ENCODE measurements at regions not wholly inside any gene's neighbourhood (a gene's known extent, or its start where the extent isn't known, plus 50 kb on each side); places are given as distances from the start of the nearest gene placed in this dataset.

DNA sequence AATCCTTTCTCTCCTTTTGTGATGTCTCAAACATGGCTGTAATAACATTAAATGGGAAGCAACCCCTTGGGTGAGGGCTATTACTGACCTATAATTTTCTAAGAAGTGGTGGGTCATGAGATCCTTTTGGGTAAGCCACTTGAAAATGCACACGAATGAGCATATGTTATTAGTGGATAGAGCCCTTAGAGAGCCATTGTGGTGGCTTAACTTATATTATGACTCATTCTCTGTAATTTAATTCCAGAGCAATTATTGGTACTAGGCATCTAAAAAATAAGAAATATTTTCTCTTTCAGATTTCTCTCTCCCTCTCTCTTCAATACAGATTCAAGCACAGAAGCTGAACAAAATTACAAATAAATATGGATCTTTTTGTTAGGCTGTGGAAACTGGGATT lies 1177.4 kb upstream of the PHF14 start:
- no peaks in the 10 kb centered on the region for H3K36me3 Mint-ChIP-seq
- DNase-seq (ENCODE audit: low spot score) (no peak), ATAC-seq (no peak)
- no peaks in the 10 kb centered on the region for H3K4me1 Mint-ChIP-seq
- no peak overlapping the region for H3K27ac Mint-ChIP-seq
- CTCF ChIA-PET: no interaction called here
- POLR2A ChIA-PET: no interaction called here
- H3K9me3 Mint-ChIP-seq: no peaks in the 10 kb centered on the region
- H3K27me3 Mint-ChIP-seq (ENCODE audit: low read depth): no peaks in the 10 kb centered on the region
- TF ChIP-seq, protein P1, sequence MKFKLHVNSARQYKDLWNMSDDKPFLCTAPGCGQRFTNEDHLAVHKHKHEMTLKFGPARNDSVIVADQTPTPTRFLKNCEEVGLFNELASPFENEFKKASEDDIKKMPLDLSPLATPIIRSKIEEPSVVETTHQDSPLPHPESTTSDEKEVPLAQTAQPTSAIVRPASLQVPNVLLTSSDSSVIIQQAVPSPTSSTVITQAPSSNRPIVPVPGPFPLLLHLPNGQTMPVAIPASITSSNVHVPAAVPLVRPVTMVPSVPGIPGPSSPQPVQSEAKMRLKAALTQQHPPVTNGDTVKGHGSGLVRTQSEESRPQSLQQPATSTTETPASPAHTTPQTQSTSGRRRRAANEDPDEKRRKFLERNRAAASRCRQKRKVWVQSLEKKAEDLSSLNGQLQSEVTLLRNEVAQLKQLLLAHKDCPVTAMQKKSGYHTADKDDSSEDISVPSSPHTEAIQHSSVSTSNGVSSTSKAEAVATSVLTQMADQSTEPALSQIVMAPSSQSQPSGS (CRISPR knock-in tag; IDR thresholded peaks at IDR 0.05; ENCODE audit: borderline replicate concordance, low read depth): no peak
- TF ChIP-seq GABPB1 (CRISPR knock-in tag; IDR thresholded peaks at IDR 0.05): no peak
- no peak overlapping the region for H3K4me3 Mint-ChIP-seq

DNA sequence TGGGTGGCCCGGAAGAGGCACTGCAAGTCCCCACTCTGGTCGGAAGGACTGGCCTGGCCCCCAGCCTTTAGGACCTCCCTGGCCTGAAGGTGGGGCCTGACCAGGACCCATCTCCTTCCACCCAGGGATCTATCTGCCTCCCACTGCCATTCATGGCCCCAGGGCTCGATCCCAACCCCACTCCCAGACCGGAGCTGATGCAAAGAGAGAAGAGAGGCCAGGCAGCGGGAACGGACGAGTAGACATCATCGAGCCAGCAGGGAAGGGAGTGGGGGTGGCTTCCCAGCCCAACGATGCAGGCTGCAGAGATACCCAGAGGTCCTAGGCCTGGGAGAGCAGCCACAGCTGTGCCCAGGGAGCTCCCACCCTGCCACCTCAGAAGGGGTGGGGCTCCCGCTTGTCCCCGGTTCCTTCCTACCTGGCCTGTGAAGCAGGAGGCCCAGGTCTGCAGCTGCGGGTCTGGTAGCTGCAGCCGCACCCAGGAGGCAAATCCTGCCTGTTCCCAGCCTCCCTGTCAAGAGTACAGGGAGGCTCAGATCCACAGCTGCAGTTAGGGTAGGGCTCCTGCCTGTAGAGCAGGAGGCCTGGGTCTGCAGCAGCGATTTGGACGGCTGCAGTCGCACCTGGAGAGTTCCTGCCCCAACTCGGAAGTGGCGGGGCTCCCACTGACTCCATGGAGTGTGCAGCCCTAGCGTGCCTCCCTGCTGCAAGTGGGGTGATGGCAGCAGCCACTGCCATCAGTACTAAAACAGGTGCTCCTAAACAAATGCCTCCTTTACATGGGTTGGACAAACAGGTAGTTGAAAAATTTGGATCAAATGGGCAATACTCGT lies 1151.0 kb upstream of the PHF14 start:
- ChIA-PET POLR2A (no interaction called here), CTCF (no interaction called here)
- DNase-seq (ENCODE audit: low spot score): no peak
- TF ChIP-seq, protein P2, sequence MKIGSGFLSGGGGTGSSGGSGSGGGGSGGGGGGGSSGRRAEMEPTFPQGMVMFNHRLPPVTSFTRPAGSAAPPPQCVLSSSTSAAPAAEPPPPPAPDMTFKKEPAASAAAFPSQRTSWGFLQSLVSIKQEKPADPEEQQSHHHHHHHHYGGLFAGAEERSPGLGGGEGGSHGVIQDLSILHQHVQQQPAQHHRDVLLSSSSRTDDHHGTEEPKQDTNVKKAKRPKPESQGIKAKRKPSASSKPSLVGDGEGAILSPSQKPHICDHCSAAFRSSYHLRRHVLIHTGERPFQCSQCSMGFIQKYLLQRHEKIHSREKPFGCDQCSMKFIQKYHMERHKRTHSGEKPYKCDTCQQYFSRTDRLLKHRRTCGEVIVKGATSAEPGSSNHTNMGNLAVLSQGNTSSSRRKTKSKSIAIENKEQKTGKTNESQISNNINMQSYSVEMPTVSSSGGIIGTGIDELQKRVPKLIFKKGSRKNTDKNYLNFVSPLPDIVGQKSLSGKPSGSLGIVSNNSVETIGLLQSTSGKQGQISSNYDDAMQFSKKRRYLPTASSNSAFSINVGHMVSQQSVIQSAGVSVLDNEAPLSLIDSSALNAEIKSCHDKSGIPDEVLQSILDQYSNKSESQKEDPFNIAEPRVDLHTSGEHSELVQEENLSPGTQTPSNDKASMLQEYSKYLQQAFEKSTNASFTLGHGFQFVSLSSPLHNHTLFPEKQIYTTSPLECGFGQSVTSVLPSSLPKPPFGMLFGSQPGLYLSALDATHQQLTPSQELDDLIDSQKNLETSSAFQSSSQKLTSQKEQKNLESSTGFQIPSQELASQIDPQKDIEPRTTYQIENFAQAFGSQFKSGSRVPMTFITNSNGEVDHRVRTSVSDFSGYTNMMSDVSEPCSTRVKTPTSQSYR (CRISPR knock-in tag; IDR thresholded peaks at IDR 0.05): no peak
- TF ChIP-seq, protein P3, sequence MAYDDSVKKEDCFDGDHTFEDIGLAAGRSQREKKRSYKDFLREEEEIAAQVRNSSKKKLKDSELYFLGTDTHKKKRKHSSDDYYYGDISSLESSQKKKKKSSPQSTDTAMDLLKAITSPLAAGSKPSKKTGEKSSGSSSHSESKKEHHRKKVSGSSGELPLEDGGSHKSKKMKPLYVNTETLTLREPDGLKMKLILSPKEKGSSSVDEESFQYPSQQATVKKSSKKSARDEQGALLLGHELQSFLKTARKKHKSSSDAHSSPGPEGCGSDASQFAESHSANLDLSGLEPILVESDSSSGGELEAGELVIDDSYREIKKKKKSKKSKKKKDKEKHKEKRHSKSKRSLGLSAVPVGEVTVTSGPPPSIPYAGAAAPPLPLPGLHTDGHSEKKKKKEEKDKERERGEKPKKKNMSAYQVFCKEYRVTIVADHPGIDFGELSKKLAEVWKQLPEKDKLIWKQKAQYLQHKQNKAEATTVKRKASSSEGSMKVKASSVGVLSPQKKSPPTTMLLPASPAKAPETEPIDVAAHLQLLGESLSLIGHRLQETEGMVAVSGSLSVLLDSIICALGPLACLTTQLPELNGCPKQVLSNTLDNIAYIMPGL (CRISPR knock-in tag; IDR thresholded peaks at IDR 0.05): no peak
- no peak for TF ChIP-seq TCF7 (CRISPR knock-in tag; IDR thresholded peaks at IDR 0.05; ENCODE audit: low read depth)
- TF ChIP-seq OVOL2 (CRISPR knock-in tag; IDR thresholded peaks at IDR 0.05; ENCODE audit: borderline replicate concordance): no peak
- TF ChIP-seq, protein P1 (CRISPR knock-in tag; IDR thresholded peaks at IDR 0.05; ENCODE audit: borderline replicate concordance, low read depth): no peak
- TF ChIP-seq, protein P4, sequence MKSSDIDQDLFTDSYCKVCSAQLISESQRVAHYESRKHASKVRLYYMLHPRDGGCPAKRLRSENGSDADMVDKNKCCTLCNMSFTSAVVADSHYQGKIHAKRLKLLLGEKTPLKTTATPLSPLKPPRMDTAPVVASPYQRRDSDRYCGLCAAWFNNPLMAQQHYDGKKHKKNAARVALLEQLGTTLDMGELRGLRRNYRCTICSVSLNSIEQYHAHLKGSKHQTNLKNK (CRISPR knock-in tag; IDR thresholded peaks at IDR 0.05): no peak
- TF ChIP-seq, protein P5, sequence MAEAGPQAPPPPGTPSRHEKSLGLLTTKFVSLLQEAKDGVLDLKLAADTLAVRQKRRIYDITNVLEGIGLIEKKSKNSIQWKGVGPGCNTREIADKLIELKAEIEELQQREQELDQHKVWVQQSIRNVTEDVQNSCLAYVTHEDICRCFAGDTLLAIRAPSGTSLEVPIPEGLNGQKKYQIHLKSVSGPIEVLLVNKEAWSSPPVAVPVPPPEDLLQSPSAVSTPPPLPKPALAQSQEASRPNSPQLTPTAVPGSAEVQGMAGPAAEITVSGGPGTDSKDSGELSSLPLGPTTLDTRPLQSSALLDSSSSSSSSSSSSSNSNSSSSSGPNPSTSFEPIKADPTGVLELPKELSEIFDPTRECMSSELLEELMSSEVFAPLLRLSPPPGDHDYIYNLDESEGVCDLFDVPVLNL (CRISPR knock-in tag; IDR thresholded peaks at IDR 0.05; ENCODE audit: borderline replicate concordance, low read depth): no peak
- TF ChIP-seq, protein P6, sequence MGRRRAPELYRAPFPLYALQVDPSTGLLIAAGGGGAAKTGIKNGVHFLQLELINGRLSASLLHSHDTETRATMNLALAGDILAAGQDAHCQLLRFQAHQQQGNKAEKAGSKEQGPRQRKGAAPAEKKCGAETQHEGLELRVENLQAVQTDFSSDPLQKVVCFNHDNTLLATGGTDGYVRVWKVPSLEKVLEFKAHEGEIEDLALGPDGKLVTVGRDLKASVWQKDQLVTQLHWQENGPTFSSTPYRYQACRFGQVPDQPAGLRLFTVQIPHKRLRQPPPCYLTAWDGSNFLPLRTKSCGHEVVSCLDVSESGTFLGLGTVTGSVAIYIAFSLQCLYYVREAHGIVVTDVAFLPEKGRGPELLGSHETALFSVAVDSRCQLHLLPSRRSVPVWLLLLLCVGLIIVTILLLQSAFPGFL (CRISPR knock-in tag; IDR thresholded peaks at IDR 0.05; ENCODE audit: borderline replicate concordance): no peak
- TF ChIP-seq, protein P7, sequence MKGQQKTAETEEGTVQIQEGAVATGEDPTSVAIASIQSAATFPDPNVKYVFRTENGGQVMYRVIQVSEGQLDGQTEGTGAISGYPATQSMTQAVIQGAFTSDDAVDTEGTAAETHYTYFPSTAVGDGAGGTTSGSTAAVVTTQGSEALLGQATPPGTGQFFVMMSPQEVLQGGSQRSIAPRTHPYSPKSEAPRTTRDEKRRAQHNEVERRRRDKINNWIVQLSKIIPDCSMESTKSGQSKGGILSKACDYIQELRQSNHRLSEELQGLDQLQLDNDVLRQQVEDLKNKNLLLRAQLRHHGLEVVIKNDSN (CRISPR knock-in tag; IDR thresholded peaks at IDR 0.05): no peak
- no peak for TF ChIP-seq ZNF138 (CRISPR knock-in tag; conservative IDR thresholded peaks at IDR 0.05)
- no peak for TF ChIP-seq HMGA2 (CRISPR knock-in tag; IDR thresholded peaks at IDR 0.05)
- no peak for TF ChIP-seq KAT7 (CRISPR knock-in tag; IDR thresholded peaks at IDR 0.05; ENCODE audit: borderline replicate concordance)
- TF ChIP-seq FOXJ3 (CRISPR knock-in tag; IDR thresholded peaks at IDR 0.05; ENCODE audit: borderline replicate concordance): no peak
- TF ChIP-seq, protein P8, sequence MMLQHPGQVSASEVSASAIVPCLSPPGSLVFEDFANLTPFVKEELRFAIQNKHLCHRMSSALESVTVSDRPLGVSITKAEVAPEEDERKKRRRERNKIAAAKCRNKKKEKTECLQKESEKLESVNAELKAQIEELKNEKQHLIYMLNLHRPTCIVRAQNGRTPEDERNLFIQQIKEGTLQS (CRISPR knock-in tag; conservative IDR thresholded peaks at IDR 0.05): no peak
- no peaks in the 10 kb centered on the region for H3K4me1 Mint-ChIP-seq
- ATAC-seq: no peak
- no peak overlapping the region for H3K27ac Mint-ChIP-seq
- H3K27me3 Mint-ChIP-seq (ENCODE audit: low read depth): no peaks in the 10 kb centered on the region
- H3K4me3 Mint-ChIP-seq: no peak overlapping the region
- H3K9me3 Mint-ChIP-seq: peaks cover 19% of the 10 kb centered on the region
- 0 out of 2 replicates have a peak, but pooled peaks cover 3% of the 10 kb centered on the region for H3K36me3 Mint-ChIP-seq

All from WTC11 (cell line).